H4 (cell line): ENCODE measurements at regions not wholly inside any gene's neighbourhood (a gene's known extent, or its start where the extent isn't known, plus 50 kb on each side); places are given as distances from the start of the nearest gene placed in this dataset.
"Not testable (repeated sequence)": the region's sequence is repeated elsewhere in the genome, so short reads cannot be mapped to it uniquely, and the experiment has no call there.

Source experiments
- DNase-seq: peaks from one replicate; pipeline ENCODE4 v3.0.0-alpha.2; 2015; ENCODE audit warnings: low spot score

DNA sequence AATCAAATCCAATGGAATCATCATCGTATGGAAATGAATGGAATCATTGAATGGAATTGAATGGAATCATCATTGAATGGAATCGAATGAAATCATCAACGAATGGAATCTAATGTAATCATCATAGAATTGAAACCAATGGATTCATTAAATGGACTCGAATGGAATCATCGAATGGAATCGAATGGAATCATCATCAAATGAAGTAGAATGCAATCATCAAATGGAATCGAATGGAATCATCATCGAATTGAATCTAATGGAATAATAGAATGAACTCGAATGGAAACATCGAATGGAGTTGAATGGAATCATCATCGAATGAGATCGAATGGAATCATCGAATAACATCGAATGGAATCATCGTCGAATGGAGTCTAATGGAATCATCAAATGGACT, 232.8 kb downstream of the SHCBP1 start:
- DNase-seq = peak; percentile 16

DNA sequence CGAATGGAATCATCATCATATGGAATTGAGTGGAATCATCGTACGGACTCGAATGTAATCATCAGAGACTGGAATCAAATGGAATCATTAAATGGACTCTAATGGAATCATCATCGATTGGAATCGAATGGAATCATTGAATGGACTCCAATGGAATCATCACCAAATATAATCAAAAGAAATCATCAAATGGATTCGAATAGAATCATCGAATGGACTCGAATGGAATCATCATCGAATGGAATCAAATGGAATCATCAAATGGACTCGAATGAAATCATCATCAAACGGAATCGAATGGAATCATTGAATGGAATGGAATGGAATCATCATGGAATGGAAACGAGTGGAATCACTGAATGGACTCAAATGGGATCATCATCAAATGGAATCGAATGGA, 233.5 kb downstream of the SHCBP1 start:
- DNase-seq = not testable (repeated sequence)

DNA sequence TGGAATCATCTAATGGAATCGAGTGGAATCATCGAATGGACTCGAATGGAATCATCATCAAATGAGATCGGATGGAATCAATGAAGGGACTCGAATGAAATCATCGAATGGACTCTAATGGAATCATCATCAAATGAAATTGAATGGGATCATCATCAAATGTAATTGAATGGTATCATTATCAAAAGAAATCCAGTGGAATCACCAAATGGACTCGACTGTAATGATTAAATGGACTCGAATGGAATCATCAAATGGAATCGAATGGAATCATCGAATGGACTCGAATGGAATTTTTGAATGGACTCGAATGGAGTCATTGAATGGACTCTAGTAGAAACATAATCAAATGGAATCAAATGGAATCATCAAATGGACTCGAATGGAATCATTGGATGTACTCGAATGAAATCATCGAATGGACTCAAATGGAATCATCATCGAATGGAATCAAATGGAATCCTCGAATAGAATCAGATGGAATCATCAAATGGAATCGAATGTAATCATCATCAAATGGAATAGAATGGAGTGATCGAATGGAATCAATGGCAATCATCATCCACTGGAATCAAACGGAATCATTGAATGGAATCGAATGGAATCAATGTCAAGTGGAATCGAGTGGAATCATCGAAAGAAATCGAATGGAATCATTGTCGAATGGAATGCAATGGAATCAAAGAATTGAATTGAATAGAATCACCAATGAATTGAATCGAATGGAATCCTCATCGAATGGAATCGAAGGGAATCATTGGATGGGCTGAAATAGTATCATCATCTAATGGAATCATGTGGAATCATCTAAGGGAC, 234.2 kb downstream of the SHCBP1 start:
- peak; percentile 3 for DNase-seq

DNA sequence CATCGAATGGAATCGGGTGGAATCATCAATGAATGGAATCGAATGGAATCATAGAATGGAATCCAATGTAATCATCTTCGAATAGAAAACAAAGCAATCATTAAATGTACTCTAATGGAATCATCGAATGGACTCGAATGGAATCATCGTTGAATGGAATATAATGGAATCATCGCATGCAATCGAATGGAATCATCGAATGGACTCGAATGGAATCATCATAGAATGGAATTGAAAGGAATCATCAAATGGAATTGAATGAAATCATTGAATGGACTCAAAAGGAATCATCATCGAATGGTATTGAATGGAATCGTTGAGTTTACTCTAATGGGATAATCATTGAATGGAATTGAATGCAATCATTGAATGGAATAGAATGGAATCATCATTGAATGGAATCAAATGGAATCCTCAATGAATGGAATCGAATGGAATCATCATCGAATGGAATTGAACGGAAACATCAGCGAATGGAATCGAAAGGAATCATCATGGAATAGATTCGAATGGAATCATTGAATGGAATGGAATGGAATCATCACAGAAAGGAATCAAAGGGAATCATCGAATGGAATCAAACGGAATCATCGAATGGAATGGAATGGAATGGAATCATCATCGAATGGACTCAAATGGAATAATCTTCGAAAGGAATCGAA, 234.9 kb downstream of the SHCBP1 start:
- DNase-seq = not testable (repeated sequence)

DNA sequence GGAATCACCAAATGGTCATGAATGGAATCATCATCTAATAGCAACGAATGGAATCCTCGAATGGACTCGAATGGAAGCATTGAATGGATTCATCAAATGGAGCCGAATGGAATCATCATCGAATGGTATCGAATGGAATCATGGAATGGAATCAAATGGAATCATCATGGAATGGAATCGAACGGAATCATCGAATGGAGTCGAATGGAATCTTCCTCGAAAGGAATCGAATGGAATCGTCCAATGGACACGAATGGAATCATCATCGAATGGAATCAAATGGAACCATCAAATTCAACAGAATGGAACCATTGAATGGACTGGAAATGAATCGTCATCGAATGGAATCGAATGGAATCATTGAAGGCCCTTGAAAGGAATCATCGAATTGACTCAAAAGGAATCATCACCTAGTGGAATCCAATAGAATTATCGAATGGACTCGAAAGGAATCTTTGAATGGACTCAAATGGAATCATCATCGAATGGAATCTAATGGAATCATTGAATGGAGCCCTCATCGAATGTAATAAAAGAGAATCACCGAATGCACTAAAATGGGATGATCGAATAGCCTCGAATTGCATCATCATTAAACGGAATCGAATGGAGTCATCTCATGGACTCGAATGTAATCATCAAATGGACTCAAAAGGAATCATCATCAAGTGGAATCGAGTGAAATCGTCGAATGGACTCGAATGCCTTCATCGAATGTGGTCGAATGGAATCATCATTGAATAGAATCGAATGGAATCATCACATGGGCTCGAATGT, 236.7 kb downstream of the SHCBP1 start:
- peak; percentile 38 for DNase-seq

DNA sequence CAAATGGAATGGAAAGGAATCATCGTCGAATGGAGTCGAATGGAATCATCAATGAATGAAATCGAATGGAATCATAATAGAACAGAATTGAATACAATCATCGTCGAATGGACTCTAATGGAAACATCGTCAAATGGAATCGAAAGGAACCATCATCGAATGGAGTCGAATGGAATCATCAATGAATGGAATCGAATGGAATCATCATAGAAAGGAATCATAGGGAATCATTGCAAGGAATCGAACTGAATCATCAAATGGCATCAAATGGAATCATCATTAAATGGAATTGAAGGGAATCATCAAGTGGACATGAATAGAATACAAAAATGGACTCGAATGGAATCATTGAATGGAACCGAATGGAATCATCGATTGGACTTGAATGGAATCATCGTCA, 237.6 kb downstream of the SHCBP1 start:
- DNase-seq = peak; percentile 7

DNA sequence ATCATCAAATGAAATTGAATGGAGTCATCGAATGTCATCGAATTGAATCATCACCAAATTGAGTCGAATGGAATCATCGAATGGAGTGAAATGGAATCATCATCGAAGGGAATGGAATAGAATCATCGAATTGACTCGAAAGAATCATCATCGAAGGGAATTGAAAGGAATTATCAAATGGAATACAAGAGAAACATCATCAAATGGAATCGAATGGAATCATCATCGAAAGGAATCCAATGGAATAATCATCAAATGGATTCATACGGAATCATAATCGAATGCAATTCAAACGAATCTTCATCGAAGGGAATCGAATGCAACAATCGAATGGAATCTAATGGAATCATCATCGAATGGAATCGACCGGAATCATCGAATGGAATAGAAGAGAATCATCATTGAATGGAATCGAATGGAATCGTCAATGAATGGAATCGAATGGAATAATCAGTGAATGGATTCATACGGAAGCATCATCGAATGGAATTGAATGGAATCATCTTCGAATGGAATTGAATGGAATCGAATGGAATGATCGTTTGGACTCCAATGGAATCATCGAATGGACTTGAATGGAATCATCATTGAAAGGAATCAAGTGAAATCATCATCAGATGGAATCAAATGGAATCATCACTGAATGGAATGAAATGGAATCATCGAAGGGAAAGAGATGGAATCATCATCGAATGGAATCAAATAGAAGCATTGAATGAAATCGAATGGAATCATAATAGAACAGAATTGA, 238.2 kb downstream of the SHCBP1 start:
- peak; percentile 27 for DNase-seq

DNA sequence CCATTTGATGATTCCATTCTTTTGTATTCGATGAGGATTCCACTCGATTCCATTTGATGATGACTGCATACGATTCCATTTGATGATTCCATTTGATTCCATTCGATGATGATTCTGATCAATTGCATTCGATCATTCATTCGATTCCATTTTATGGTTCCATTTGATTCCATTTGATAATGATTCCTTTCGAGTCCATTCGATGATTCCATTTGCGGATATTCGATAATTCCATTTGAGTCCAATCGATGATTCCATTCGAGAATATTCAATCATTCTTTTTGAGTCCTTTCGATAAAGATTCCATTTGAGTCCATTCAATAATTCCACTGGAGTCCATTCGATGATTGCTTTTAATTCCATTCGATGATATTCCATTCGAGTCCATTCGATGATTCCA, 239.1 kb downstream of the SHCBP1 start:
- not testable (repeated sequence) for DNase-seq

DNA sequence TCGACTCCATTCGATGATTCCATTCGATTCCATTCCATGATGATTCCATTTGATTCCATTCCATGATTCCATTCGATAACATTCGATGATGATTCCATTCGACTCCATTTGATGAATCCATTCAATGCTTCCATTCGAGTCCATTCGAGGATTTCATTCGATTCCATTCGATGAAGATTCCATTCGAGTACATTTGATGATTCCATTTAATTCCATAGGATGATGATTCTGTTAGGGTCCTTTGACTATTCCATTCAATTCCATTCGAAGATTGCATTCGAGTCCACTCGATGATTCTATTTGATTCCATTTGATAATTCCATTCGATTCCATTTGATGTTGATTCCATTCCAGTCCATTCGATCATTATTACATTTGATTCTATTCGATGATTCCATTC, 239.8 kb downstream of the SHCBP1 start:
- DNase-seq = peak; percentile 3
